ENCODE measurements at regions not wholly inside any gene's neighbourhood (a gene's known extent, or its start where the extent isn't known, plus 50 kb on each side); places are given as distances from the start of the nearest gene placed in this dataset.

- no peak for TF ChIP-seq RBBP5 (IDR thresholded peaks at IDR 0.05; ENCODE audit: borderline replicate concordance, low read depth, low read length)
- TF ChIP-seq KDM1A (IDR thresholded peaks at IDR 0.05; ENCODE audit: borderline replicate concordance, low read length), result no peak
- TF ChIP-seq POLR2A (IDR thresholded peaks at IDR 0.05; ENCODE audit: control extremely low read depth in 1 of 2, low read depth in 2 of 2, low read length in 2 of 2), result no peak
- TF ChIP-seq CTCF (IDR thresholded peaks at IDR 0.05; ENCODE audit: control extremely low read depth in 1 of 3, insufficient read depth in 1 of 3, low read depth in 1 of 3, low read length in 3 of 3), result no peak
- no peak for TF ChIP-seq YY1 (IDR thresholded peaks at IDR 0.05; ENCODE audit: low read depth, low read length)
These were observed 232.9 kb downstream of the LNPK start for GRCh38 chr2:175769200-175769599.

All from H1 (cell line).